NCI-H2227 treated with DMSO at 0.1 percent for 48 hours (cell line): ENCODE measurements at regions not wholly inside any gene's neighbourhood (a gene's known extent, or its start where the extent isn't known, plus 50 kb on each side); places are given as distances from the start of the nearest gene placed in this dataset.

Source experiments
- DNase-seq: peaks from one replicate; lab custom pipeline; 2025; lab: John Stamatoyannopoulos, UW

DNA sequence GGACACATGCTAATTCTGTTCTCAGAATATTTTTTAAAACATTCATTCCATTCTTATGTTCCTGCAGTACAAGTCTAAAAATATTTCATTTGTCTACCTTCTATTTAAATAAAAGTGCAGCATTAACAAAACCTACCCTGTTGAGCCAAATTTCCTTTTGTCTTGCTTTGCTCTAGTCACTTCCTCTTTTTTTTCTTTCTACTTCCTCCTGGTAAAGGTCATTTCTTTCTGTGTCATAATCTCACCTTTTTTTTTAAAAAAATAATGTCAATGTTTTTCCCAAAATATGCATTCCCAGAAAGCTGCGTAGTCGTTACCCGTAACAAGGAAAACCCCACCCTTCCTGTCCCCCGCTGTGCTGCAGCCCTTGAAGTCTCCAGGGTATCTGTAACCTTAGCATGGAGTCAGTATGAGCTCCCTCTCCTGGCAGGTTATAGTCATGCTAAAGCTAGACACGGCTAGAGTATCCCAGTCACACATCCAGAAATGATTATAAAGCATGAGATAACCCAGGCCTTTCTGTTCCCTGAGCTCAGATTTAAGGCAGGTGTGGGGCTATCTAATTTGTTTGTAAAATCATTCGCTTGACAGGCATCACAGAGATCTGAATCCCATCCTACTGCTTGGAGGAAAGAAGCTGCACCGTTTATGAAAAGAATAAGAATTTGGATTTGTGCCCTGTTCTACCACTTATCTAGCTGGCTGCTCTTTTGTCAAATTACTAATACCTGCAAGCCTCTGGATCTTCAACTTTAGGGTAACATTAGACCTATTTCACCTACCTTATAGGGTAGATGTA is 51.1 kb upstream of the EED start:
- DNase-seq, result peak; percentile 52

DNA sequence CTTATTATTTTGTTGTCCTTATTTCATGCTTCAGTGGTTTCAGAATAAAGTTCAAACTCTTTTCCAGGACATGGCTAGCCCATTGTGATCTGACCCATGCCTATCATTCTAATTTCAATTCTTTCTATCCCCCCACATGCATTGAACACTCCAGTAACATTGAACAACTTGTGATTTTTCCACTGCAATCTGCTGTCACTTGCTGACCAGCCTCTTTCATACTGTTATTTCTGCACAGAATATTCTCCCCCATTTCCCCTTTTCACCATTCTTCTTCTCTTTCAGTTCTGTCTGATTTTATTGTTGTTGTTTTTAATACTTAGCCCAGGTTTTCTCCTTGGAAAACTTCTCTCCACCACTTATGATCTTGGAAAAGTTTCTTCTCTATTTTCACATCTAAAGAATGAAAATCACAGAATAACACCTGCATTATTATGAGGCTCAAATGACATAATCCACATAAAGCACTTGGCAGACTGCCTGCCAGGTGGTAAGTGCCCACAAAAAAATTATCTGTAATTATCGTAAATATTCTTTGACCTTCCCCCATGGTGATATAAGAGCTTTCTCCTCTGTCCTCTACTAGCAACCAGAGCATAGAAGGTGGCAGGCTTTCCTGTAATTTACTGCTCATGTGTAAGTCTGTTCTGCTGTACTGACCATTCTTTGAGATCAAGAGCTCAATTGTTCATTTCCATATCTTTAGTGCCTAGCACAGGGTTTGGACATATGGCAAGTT is 51.9 kb upstream of the EED start:
- peak; percentile 30 for DNase-seq

DNA sequence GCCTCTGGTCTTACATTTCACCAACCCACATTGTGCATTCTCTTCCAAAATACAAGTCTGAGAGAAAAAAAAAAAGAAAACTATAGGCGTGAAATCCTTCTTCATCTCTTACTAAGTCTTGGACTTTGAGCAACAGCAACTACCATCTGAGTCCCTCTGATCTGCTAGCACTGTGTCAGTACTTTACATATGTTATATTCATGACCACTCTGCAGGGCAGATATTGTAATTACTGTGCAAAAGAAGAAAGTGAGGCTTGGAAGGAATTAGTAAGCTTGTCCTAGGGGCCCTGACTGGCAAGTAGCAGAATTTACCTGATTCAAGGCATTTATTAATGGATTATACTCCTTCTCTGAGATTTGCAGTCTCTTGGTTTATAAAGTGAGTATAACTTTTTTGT is 52.7 kb upstream of the EED start:
- DNase-seq, result no peak

DNA sequence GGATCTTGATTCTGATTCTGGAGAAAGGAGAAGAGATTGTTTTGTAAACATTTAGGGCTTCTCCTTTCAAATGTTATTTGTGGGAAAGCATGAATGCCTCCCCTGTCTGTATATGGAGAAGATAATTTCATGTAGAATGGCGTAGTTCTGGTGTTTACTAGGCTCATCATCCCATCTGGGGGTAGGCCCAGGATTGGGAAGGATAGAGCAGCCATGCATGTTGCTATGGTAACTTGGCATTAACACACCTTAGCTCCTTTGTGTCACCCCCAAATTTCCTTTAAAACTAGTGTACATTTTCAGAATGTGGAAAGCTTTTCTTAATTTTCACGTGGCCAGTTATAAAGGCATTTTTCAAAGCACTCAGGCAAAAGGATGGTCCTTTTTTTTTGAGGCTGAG is 57.5 kb upstream of the EED start:
- DNase-seq, result no peak

DNA sequence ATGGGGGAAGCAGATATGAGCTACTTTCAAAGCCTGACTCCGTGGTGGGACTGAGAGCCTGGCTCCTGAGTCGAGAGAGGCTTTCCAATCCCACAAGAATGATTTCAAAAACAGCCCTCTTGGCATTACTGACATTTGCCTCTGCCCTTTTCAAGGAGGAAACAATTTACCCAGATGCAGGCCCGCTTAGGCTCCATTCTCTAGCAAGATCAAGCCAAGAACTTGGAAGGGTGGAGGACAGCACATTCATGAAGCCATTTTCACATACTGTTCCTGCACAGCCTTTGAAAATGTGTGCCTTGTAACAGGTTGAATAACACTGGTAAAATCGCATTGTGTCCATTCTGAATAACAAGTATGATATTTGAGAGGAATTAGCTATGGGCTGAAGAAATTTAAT is 58.2 kb upstream of the EED start:
- DNase-seq, result no peak

DNA sequence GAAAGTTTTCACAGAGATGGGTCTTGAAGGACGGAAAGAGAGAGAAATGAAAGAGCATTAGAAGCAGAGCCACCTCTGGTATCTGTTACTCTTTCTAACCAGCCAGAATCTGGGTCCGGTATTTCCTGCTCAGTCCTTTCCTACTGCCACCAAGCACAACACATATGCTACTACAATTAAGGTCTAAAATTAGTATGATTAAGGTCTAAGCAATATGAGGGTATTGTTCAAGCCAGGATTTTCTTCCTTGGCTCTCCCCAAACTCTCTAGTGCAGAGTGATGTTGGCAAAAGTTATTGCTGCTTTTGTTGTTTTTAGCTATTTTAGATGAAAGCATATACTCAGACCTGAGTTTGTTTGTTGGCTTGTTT is 59.2 kb upstream of the EED start:
- no peak for DNase-seq

DNA sequence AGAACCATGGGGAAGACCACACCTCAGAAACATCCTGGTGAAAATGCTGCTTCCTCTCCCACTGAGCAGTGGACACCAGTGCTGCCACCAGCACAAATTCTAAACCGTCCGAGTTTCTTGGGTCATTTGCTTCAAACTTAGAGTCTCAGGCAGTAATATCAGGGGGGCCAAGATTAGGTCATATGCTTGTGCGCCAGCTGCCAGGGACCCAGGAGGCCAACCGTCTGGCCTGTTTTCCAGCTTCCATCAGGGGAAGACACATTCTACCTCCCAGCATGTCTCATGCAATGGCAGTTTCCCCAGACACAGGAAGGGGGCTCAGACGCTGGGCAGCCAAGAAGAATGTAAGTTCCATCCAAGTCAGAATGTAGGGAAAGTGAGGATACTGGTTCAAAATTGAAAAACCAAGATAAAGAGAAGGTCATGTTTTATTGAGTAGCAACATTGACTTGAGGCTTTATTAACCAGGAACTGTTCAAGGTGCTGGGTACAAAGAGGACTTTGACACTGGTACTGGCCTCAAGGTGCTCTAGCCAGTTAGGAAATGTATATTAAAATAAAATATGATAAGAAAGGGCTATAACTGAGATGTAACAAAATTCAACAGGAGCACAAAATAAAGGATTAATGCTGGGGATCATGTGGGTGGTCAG is 59.7 kb upstream of the EED start:
- DNase-seq, result no peak

DNA sequence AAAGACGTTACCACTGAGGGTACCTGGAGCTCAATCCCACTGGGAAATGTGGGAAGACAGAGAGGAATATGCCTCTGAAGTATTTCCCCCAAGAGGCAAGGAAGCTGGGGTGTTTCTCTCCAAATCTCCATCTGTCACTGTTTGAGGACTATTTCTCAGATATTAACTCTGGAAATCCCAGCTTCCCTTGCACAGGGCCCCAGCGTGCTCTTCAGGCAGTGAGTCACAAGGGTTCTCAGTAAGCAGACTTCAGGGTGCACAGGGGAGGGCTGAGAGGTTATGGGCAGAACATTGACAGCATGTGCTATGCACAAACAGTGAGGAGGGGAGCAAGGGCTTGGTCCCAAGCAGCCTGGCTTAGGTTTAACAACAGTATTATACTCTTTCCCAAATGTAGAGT is 60.9 kb upstream of the EED start:
- DNase-seq, result no peak

DNA sequence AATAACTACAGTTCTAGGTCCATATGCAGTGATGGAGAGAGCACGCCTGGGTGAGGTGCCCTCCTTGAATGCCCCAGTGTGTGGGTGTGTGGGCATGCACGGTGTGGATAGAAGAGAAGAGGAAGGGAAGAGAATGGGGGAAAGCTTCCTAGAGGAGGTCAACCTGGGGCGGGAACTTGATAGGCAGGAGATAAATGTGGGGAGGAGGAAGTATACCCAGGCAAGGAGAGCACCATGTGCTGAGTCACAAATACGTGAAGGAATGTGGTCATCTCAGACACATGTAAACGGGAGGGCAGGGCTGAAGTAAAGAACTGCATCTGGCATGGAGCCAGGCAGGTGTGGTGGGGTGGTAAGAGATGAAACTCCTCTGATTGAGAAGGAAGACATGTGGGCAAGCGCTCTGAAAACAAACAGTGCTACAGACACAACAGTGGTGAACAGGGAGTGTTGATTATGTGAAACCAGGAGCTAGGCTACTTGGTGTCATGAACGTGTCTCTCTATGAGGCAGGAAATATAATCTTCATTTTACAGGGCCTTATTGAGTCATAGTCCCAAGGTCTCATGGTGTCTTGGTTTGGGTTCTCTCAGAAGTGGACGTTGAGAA is 61.5 kb upstream of the EED start:
- DNase-seq, result no peak

DNA sequence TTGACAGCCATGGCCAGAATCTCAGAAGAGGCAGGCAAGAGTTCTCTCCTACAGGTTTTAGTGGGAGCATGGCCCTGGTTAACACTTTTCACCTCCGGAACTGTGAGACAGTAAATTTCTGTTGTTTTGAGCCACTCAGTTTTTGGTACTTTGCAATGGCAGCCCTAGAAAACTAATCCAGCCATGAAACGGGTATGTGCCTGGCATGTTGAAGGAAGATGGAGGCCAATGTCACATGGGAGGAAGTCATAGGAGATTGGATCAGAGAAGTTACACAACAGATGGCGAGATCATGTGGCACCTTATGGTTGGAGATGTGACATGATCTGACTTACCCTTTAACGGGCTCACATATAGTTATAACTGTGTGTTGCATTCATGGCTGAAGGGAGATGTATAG is 63.2 kb upstream of the EED start:
- no peak for DNase-seq

DNA sequence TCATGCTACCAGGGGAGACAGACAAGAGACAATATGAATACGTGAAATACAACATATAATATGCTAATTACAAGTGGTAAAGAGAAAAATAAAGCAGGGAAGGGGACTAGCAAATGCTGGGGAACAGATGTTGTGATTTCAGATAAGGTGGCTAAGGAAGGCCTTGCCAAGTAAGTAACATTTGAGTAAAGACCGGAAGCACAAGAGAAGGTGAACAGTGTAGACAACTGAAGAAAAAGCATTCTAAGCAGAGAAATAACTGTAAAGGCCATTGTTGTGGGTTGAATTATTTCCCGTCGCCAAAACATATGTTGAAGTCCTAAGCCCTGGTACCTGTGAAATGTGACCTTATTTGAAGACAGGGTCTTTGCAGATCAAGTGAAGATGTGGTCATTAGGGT is 63.7 kb upstream of the EED start:
- no peak for DNase-seq

DNA sequence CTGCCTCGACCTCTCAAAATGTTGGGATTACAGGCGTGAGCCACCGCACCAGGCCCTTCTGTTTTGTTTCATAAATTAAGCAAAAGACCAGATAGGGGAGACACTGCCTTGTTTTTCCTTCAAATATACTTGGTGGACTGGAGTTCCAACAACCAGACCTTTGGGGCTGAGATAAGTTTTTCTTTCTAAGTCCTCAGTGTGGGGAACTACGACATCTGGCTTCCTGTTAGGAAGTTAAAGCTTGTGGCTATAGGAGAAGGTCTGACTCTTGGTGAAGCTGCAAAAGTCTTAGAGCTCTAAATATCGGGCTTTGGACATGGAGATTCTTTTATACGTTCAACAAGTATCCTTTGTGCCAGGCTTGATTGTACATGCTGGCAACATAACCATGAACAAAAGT is 64.1 kb upstream of the EED start:
- no peak for DNase-seq

DNA sequence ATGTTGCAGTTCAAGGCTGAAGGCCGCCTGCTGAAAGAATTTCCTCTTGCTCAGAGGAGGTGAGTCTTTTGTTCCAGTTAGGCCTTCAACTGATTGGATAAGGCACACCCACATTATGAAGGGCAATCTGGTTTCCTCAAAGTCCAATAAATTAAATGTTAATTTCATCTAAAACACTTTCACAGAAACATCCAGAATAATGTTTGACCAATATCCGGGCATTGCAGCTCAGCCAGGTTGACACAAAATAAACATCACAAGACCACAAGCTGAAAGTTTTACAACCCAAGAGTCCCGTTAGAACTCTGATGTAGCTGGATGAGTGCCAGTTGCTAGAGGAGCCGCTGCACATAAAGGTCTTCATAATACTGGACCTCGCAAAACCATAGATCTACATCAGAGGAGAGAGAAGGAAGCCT is 64.9 kb upstream of the EED start:
- no peak for DNase-seq

DNA sequence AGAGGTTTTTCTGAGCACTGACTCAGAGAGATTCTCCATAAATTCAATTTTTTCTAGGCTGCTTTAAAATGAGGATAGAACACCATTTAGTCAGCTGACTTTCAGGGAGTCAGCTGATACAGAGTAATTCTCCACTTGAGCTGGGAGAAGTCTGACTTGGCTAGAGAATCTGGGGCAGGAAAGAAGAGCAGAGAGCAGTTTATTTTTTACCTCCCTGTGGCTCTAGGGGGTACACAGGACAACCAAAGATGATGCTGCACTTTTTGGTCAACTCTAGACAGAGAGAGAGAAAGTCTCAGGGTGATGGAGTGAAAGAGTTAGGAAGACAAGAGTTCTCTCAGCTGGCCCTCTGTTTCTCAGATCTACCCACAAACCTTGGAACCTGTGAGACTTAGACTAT is 67.3 kb upstream of the EED start:
- DNase-seq, result no peak

DNA sequence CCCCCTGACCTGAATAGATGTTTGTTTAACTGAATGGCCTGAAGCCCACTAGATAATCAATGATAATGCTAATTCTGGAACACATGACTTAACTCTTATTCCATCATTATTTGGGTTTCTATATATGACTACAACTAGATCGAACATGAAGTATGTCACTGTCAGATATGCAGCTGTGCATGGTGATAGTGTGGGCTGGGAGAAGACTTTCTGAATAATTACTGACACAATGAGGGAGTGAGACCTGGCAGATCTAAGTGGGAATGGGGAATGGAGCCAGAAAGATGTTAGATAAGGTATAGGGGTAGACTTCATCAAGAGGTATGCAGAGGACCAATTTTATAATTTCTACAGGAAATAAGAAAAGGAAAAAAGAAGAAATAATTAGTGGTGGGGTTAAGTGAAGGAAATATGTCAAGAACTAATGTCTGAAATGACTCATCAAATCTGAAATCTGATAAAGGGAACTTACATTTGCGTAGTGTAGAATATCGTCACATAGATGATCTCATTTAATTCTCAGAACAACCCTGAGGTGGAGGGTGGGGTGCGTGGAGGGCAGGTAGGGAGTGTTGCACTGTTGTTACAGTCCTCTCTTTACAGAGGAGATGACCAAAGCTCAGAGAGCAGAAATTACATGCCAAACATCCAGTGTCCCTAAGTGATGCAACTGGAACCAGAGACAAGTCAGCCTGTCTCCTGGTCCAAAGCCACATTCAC is 68.2 kb upstream of the EED start:
- no peak for DNase-seq

DNA sequence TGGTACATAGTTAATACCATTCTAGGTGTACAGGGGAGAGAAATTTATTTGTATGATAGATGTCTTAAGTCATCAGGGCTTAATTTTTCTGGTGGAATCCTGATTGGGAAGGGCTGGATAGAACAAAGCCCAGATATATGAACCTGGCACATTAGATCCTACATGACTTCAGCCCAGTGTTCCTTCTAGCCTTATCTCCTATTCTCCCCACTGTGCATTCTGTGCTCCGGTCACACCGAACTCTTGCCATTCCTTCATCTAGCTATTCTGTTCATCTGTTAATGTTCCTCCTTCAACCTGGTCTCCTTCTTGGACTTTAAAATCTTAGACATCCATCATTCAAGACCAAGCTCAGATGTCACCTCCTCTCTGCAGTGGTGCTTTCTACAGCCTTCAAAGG is 68.9 kb upstream of the EED start:
- DNase-seq, result no peak

DNA sequence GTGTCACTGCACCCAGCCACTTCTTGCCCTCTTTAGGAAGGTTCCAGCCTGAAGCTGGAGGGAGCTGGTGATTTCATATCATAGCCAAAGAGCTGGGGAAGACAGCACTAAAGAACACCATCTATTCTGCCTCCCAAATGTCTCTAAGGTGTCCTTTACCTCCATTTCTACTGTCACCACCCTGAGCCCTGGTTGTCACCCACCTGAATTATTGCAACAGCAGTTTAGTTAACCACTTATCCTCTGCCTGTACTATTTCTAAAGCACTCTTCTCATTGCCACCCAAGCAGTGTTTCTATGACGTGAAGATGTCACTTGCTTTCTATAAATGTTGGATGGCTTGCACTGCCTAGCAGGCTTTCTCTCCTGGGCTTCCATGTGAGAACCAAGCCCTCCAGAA is 69.4 kb upstream of the EED start:
- DNase-seq, result no peak

DNA sequence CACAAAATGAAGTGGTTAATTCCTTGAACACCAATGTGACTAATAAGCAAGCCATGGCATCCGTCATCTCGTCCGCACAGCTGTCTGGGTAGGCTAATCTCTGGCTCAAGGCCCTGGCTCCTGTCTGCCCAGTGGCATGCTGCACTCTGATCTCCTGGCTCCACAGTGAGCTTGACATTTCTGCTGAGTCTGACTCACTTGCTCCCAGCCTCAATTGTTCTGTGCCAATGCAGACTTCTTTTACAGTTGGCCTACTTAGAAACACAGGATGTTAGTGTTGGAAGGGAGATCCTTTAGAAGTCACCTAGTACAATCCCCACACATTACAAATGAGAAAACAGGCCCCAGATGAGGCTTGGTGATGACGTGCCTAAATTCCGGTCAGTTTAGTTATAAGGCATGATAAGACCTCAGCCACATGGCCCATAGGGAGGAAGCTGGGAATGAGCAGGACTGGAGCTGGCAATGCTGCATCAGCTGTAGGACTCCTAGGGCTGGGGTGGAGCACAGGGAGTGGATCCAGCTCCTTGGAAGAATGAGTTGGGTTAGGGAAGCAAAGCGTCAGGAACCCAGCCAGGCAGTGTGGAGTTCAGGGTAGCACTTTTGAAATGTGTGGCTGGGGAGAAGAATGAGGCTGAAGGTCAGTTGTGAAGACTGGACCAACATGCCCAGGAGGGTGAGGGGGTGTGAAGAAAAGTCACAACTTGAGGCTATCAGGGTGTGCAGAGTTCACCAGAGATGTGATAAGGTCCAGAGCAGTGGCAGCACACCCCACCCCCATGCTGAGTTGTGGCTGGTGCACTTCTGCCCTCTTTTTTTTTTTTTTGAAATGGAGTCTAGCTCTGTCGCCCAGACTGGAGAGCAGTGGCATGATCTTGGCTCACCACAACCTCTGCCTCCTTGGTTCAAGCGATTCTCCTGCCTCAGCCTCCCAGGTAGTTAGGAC is 70.2 kb upstream of the EED start:
- no peak for DNase-seq

DNA sequence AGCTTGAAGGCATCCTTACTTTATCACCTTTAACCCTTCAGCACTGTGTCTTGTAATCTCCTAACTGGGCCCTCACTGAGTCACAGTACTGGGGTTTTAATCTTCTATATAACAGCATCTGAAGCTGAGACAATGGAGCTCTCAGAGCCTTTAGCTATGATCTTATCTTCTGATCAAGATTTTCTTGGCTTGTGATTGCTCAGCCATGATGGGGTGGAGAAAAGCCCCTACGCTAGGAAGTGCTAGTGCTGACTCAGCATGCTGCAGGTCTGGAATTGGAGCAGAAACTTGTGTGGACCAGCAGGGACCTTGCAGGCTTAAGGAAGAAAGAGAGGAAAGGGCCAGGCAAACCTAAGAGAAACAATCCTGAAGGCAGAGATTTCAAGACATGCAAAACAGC is 71.7 kb upstream of the EED start:
- DNase-seq, result no peak

DNA sequence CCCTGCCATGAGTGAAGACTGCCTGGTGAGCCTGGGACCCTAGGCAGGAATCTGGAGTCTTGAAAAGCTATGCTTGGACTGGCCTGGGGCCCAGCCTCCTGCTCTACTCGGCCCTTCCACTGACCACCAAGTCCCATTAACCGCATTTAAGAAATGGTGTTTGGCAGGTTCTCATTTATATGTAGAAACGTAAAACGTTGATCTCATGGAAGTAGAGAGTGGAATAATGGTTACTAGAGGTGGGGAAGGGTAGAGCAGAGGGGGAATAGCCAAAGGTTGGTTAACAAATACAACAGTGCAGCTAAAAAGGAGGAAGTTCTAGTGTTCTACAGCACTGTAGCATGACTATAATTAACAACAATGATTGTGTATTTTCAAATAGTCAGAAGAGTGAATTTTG is 72.9 kb upstream of the EED start:
- DNase-seq, result no peak

DNA sequence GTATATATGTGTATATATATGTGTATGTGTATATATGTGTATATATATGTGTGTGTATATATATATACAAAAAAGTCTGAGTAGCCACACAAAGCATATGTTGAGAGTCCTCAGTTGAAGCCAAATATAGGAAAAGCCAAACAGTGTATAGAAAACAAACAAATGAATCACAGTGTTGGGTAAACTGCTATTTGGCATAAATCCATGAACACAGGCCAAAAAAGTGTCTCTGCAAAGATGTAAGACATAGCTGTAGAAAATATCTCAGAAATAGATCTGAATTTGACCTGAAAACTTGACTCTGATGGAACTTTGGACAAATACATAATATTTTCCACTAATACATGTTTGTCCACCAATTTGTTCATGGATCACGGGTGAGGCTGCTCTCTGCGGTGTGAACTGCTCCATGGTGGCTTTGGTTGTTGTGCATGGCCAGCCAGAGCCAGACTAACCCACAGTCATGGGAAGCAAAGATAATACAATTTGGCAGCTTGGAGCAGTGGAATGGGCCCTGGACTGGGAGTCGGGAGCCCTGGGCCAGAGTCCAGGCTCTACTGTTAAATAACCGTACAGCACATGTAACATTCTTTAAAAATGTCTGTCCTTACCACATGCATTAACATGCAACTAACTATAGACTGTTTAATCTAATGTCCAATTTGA is 76.9 kb upstream of the EED start:
- DNase-seq, result no peak
